ENCODE measurements at regions not wholly inside any gene's neighbourhood (a gene's known extent, or its start where the extent isn't known, plus 50 kb on each side); places are given as distances from the start of the nearest gene placed in this dataset.

- TF ChIP-seq SAP30 (IDR thresholded peaks at IDR 0.05; ENCODE audit: insufficient read depth, insufficient replicate concordance, low read length) (no peak), EZH2 (IDR thresholded peaks at IDR 0.05; ENCODE audit: low read depth, low read length, severe bottlenecking) (no peak), SP1 (IDR thresholded peaks at IDR 0.05; ENCODE audit: low read depth, low read length) (no peak)
Observed at GRCh38 chr4:81684352-81684751, 212.6 kb upstream of the RASGEF1B start (continued).

Data from H1 (cell line).